ENCODE measurements at regions not wholly inside any gene's neighbourhood (a gene's known extent, or its start where the extent isn't known, plus 50 kb on each side); places are given as distances from the start of the nearest gene placed in this dataset.
A peak's percentile ranks its signal among the peaks of the same experiment; 100 is the strongest.

DNA sequence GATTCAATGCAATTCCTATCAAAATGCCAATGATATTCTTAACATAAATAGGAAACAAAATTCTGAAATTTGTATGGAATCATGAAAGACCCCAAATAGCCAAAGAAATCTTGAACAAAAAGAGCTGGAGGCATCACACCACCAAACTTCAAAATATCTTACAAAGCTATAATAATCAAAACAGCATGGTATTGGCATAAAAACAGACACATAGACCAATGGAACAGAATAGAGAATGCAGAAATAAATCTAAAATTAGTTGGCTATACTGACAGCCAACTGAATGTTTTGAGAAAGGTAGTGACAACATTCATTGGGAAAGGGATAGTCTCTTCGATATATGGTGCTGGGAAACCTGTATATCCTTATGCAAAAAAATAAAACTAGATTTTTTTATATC is 121.9 kb upstream of the ASCC3 start:
- ATAC-seq (no peak), DNase-seq (no peak)
- intact Hi-C loops (cut with DNase I, micrococcal nuclease): no loop called here

- peak; percentile 7 to 29 for DNase-seq
- intact Hi-C loops (cut with DNase I, micrococcal nuclease): no loop called here
- peak; percentile 41 for ATAC-seq
These were observed 130.1 kb upstream of the ASCC3 start for GRCh38 chr6:101011186-101011585.

- intact Hi-C loops (cut with DNase I, micrococcal nuclease): no loop called here
- ATAC-seq: no peak
- DNase-seq: no peak
These were observed 132.6 kb upstream of the ASCC3 start for GRCh38 chr6:101013612-101014195.

DNA sequence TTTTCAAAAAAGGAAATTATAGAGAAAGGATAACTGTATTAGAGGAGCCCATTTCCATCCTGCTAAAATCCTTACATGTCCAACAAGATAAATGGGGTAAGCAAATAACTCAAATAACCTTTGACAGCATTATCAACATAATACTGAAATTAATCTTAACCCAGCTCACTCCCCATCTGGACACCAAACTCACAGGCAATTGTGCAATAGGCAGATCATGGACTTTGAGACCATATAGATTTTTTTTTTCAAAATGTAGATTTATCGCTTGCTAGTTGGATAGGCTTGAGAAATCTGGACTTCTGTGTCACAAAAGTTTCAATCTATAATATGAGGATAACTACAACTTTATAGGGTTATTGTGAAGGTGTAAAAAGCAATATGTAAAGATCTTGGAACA is 134.4 kb upstream of the ASCC3 start:
- DNase-seq: no peak
- peak; percentile 59 for ATAC-seq

DNA sequence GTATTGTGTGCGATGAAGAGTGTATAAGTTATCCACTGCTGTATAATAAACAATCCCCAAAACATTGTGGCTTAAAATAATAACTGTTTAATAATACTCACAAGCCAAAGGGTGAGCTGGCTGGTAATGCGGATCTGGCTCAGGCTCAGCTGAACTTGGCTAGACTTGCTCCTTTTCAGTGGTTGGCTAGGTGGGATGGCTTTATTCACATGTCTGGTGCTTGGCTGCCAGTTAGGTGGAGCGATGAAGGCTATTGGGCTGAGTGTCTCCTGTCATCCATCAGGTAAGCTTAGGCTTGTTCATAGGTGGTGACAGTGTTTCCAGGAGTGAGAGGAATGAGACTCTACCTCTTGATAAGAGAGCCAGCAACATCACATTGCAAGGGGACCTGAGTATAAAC is 135.0 kb upstream of the ASCC3 start:
- DNase-seq (no peak), ATAC-seq (no peak)
- intact Hi-C loops (cut with DNase I, micrococcal nuclease): no loop called here

More for the DNA sequence above, 134.4 kb upstream of the ASCC3 start:
- intact Hi-C loops (cut with DNase I, micrococcal nuclease): no loop called here

- intact Hi-C loops (cut with DNase I, micrococcal nuclease): no loop called here
- no peak for ATAC-seq
- DNase-seq: no peak
These were observed 137.0 kb upstream of the ASCC3 start for GRCh38 chr6:101018157-101018556.

DNA sequence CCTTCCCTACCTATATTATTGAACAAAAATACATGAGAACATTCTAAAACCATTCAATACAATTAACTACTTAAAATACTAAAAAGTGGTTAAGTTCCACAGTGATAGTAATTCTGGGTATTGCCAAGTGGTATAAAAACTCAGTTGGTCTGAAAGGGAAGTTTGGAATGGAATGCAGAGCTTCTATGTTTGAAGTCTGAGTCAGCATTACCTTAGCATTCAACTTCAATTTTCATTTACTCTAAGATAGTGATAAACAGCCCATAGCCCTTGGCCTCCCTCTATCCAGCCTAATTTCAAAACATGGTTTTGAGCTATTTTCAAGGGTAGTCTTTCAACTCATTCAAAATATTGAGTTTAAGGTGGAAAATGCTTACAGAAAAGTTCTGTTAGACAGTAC is 140.4 kb upstream of the ASCC3 start:
- intact Hi-C loops (cut with DNase I, micrococcal nuclease): no loop called here
- ATAC-seq: no peak
- DNase-seq: no peak

DNA sequence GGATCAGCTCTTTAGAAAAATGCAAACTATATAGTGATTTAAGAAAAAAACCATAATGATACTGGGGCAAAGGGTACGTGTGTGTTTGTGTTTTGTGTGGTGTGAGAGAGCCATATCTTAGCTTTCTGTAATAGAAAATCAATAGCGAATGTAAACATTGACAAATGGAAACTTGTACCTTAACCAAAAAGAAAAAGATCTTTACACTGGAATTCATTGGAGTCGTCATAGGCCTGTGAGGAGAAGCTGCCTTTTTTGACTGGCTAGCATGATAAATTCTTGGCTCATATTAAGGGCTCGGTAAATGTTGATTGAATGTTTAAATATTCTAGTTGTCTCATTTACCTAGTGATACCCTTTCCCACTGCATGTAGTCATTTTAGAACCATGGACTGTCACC is 161.8 kb upstream of the ASCC3 start:
- DNase-seq (no peak), ATAC-seq (no peak)
- intact Hi-C loops (cut with DNase I, micrococcal nuclease): no loop called here

GRCh38 chr6:101058296-101058695 is 177.2 kb upstream of the ASCC3 start:
- ATAC-seq: no peak

GRCh38 chr6:101066481-101066880 is 185.4 kb upstream of the ASCC3 start:
- DNase-seq (no peak), ATAC-seq (no peak)
- intact Hi-C loops (cut with DNase I, micrococcal nuclease): no loop called here

More at GRCh38 chr6:101058296-101058695, 177.2 kb upstream of the ASCC3 start:
- intact Hi-C loops (cut with DNase I, micrococcal nuclease): no loop called here
- DNase-seq: no peak

- no peak for DNase-seq
- intact Hi-C loops (cut with DNase I, micrococcal nuclease): no loop called here
- no peak for ATAC-seq
These were observed 188.2 kb upstream of the ASCC3 start for GRCh38 chr6:101069191-101069795.

GRCh38 chr6:101070044-101070608 is 189.0 kb upstream of the ASCC3 start:
- DNase-seq (no peak), ATAC-seq (no peak)
- intact Hi-C loops (cut with DNase I, micrococcal nuclease): no loop called here

DNA sequence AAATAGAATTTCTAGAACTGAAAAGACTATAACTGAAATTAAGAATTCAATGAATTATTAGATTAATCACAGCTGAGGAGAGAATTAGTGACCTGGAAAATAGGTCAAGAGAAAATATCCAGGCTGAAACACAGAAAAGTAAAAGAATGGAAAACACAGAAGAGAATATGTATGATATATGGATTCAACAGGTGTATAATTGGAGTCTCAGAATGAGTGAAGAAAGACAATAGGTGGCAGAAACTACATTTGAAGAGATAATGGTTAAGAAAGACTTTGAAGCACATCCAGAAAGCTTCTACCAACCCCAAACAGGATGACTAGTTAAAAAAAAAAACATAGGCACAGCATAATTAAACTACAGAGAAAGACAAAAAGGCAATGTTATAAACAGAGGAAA is 196.2 kb upstream of the ASCC3 start:
- DNase-seq (no peak), ATAC-seq (no peak)
- intact Hi-C loops (cut with DNase I, micrococcal nuclease): no loop called here

DNA sequence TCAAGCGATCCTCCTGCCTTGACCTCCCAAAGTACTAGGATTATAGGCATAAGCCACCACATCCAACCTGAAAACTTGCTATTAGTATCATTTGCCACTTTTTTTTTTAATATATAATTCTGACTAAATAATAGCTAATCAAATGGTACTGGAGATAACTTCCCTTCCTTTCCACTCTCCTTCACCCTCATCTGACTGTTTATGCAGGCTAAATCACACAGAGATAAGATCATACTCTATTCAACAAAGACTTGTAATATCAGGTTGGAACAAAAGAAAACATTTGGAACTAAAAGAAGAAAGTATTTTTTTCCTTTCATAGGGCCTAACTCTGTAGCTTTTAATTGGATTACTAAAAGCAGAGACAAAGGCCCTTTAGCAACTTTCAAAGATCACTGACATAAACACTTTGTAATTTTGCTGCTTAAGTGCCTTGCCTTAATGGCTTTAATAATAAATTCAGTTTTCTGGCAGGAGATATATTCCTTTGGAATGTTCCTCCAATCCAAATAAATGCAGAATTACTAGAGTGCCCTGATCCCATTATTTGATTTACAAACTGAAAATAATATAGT is 198.7 kb upstream of the ASCC3 start:
- DNase-seq: no peak
- no peak for ATAC-seq
- intact Hi-C loops (cut with DNase I, micrococcal nuclease): no loop called here

DNA sequence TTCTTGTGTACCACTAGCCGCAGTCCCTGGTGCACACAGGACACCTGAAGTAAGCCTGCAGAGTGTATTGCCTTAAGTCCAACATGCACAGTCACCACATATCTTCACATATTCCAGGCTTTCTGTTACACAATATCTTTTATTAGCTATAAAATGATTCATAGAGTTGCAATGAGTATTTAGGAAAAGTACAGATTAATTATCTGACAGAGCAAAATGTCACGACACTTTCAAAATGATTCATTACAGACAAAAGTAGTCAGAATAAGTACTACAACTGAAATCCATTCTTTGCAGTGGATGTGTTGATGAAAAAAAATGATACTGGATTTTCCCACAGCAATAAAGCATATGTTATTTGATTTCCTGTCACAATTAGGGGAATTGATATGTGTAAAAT is 199.5 kb upstream of the ASCC3 start:
- no peak for ATAC-seq
- no peak for DNase-seq
- intact Hi-C loops (cut with DNase I, micrococcal nuclease): no loop called here

GRCh38 chr6:101083533-101084175 is 202.5 kb upstream of the ASCC3 start:
- no peak for ATAC-seq
- intact Hi-C loops (cut with DNase I, micrococcal nuclease): no loop called here

DNA sequence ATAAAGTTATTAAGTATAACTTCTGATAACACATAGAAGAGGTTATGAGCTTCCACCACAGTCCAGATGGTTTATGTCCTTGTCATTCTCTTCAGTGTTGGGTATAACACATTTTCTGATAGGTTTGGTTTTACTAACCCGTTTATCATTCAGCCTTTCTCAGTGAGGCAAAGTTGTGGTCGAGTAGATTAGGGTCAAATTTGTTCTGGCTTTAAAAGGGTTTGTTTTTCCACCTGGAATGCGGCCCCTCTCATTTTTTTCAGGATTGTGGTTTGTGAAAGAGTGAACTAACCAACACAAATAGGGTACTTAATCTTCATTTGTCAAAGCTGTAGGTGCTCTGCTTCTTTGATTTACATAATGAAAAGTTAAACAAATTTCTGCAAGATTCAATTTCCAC is 204.2 kb upstream of the ASCC3 start:
- DNase-seq (no peak), ATAC-seq (no peak)
- intact Hi-C loops (cut with DNase I, micrococcal nuclease): no loop called here

More at GRCh38 chr6:101083533-101084175, 202.5 kb upstream of the ASCC3 start:
- no peak for DNase-seq

- ATAC-seq (no peak), DNase-seq (no peak)
- intact Hi-C loops (cut with DNase I, micrococcal nuclease): no loop called here
These were observed 205.3 kb upstream of the ASCC3 start for GRCh38 chr6:101086473-101086872.

DNA sequence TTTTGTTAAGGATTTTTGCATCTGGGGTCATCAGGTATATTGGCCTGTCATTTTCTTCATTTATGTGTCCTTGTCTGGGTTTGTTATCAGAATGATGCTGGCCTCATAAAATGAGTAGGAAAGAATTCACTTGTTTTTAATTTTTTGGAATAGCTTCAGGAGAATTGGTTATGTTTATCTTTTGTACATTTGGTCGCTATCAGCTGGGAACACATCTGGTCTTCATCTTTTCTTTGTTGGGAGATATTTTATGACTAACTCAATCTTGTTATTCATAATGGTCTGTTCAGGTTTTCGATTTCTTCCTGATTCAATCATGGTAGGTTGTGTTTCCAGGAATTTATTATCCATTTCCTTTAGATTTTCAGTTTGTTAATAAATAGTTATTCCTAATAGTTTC is 207.5 kb upstream of the ASCC3 start:
- intact Hi-C loops (cut with DNase I, micrococcal nuclease): no loop called here
- ATAC-seq (no peak), DNase-seq (no peak)

DNA sequence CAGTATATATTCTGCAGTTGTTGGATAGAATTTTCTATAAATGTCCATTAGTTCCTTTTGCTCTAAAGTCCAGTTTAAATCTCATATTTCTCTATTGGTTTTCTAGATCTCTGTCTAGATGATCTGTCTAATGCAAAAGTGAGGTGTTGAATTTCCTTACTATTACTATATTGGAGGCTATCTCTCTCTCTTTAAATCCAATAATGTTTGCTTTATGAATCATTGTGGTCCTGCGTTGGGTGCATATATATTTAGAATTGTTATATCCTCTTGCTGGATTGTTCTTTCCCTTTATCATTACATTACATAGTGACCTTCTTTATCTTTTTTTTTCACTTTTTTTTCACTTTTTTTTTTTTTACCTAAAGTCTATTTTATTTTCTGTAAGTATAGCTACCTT is 208.5 kb upstream of the ASCC3 start:
- DNase-seq: no peak

More for the DNA sequence above, 208.5 kb upstream of the ASCC3 start:
- intact Hi-C loops (cut with DNase I, micrococcal nuclease): no loop called here
- ATAC-seq: no peak

Data from left colon (tissue), 2 donors.